ENCODE measurements at regions not wholly inside any gene's neighbourhood (a gene's known extent, or its start where the extent isn't known, plus 50 kb on each side); places are given as distances from the start of the nearest gene placed in this dataset.
"Not testable (repeated sequence)": the region's sequence is repeated elsewhere in the genome, so short reads cannot be mapped to it uniquely, and the experiment has no call there.

- TF ChIP-seq CTCF (IDR thresholded peaks at IDR 0.05; ENCODE audit: low read length); EZH2 (IDR thresholded peaks at IDR 0.05; ENCODE audit: borderline replicate concordance, low read length): not testable (repeated sequence)
These were observed 50.3 kb upstream of the MCUR1 start for GRCh38 chr6:13864669-13865068.

Measured in OCI-LY1 (cell line).